Neural cell (in vitro differentiated cells): ENCODE measurements at regions not wholly inside any gene's neighbourhood (a gene's known extent, or its start where the extent isn't known, plus 50 kb on each side); places are given as distances from the start of the nearest gene placed in this dataset.

Experiments used
- EP300 ChIP-seq: fragments of 450-650 bp; conservative IDR thresholded peaks from 2 replicates; pipeline ENCODE4 v1.6.1; 2014; ENCODE audit warnings: antibody characterized with exemption, mild to moderate bottlenecking, moderate library complexity; ENCODE audit not compliant: poor library complexity, severe bottlenecking
- EZH2 ChIP-seq: fragments of 200-600, 300-800 bp; shearing (Covaris generic), sonication (generic); IDR thresholded peaks from 2 replicates; pipeline ENCODE4 v1.6.1; 2014; ENCODE audit warnings: antibody characterized with exemption, low read length, borderline replicate concordance, mild to moderate bottlenecking; ENCODE audit not compliant: insufficient read depth, poor library complexity, severe bottlenecking
- MXI1 ChIP-seq: fragments of 450-650 bp; conservative IDR thresholded peaks from 2 replicates; pipeline ENCODE4 v1.6.1; 2014; ENCODE audit warnings: antibody characterized with exemption, mild to moderate bottlenecking; ENCODE audit not compliant: poor library complexity, severe bottlenecking
- SMC3 ChIP-seq: fragments of 450-650 bp; conservative IDR thresholded peaks from 2 replicates; pipeline ENCODE4 v1.6.1; 2014; ENCODE audit warnings: antibody characterized with exemption, mild to moderate bottlenecking, moderate library complexity; ENCODE audit not compliant: poor library complexity
- TAF1 ChIP-seq: IDR thresholded peaks from 2 replicates; pipeline ENCODE4 v1.6.1; 2012; ENCODE audit warnings: low read depth
- TF ChIP-seq, protein P1 (sequence below): fragments of 450-650 bp; IDR thresholded peaks from 2 replicates; pipeline ENCODE4 v1.5.1; 2014; ENCODE audit warnings: antibody characterized with exemption, mild to moderate bottlenecking, moderate library complexity; ENCODE audit not compliant: poor library complexity, severe bottlenecking
- TF ChIP-seq, protein P2 (sequence below): IDR thresholded peaks from 2 replicates; pipeline ENCODE4 v1.6.1; 2012; ENCODE audit warnings: borderline replicate concordance

DNA sequence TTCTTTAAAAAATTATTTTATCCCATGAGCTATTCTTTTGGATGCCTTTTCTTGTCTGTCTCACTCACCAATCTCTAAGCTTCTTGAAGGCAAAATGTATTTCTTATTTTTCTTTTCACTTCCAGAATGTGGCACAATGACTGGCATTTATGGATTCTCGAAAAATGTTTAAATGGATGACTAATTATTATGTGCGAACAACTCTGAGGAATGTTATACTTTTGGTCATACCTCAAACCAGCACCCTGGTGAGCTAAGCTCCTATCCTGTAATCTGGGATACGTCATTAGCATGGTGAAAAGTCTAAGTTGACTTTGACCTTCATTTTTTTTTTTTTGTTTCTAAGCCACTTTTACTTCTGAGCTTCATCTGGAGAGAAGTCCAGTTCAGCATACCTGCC is 214.0 kb upstream of the CEP162 start:
- TF ChIP-seq SMC3 (no peak), EZH2 (no peak), MXI1 (no peak), EP300 (no peak), TAF1 (no peak)
- TF ChIP-seq, protein P1, sequence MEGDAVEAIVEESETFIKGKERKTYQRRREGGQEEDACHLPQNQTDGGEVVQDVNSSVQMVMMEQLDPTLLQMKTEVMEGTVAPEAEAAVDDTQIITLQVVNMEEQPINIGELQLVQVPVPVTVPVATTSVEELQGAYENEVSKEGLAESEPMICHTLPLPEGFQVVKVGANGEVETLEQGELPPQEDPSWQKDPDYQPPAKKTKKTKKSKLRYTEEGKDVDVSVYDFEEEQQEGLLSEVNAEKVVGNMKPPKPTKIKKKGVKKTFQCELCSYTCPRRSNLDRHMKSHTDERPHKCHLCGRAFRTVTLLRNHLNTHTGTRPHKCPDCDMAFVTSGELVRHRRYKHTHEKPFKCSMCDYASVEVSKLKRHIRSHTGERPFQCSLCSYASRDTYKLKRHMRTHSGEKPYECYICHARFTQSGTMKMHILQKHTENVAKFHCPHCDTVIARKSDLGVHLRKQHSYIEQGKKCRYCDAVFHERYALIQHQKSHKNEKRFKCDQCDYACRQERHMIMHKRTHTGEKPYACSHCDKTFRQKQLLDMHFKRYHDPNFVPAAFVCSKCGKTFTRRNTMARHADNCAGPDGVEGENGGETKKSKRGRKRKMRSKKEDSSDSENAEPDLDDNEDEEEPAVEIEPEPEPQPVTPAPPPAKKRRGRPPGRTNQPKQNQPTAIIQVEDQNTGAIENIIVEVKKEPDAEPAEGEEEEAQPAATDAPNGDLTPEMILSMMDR, result no peak
- TF ChIP-seq, protein P2, sequence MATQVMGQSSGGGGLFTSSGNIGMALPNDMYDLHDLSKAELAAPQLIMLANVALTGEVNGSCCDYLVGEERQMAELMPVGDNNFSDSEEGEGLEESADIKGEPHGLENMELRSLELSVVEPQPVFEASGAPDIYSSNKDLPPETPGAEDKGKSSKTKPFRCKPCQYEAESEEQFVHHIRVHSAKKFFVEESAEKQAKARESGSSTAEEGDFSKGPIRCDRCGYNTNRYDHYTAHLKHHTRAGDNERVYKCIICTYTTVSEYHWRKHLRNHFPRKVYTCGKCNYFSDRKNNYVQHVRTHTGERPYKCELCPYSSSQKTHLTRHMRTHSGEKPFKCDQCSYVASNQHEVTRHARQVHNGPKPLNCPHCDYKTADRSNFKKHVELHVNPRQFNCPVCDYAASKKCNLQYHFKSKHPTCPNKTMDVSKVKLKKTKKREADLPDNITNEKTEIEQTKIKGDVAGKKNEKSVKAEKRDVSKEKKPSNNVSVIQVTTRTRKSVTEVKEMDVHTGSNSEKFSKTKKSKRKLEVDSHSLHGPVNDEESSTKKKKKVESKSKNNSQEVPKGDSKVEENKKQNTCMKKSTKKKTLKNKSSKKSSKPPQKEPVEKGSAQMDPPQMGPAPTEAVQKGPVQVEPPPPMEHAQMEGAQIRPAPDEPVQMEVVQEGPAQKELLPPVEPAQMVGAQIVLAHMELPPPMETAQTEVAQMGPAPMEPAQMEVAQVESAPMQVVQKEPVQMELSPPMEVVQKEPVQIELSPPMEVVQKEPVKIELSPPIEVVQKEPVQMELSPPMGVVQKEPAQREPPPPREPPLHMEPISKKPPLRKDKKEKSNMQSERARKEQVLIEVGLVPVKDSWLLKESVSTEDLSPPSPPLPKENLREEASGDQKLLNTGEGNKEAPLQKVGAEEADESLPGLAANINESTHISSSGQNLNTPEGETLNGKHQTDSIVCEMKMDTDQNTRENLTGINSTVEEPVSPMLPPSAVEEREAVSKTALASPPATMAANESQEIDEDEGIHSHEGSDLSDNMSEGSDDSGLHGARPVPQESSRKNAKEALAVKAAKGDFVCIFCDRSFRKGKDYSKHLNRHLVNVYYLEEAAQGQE, result no peak
